NCI-H345 treated with DMSO at 0.1 percent for 48 hours (cell line): ENCODE measurements at regions not wholly inside any gene's neighbourhood (a gene's known extent, or its start where the extent isn't known, plus 50 kb on each side); places are given as distances from the start of the nearest gene placed in this dataset.
"Not testable (repeated sequence)": the region's sequence is repeated elsewhere in the genome, so short reads cannot be mapped to it uniquely, and the experiment has no call there.

Source experiments
- DNase-seq: peaks from one replicate; lab custom pipeline; 2025; ENCODE audit not compliant: unreplicated experiment; lab: John Stamatoyannopoulos, UW

DNA sequence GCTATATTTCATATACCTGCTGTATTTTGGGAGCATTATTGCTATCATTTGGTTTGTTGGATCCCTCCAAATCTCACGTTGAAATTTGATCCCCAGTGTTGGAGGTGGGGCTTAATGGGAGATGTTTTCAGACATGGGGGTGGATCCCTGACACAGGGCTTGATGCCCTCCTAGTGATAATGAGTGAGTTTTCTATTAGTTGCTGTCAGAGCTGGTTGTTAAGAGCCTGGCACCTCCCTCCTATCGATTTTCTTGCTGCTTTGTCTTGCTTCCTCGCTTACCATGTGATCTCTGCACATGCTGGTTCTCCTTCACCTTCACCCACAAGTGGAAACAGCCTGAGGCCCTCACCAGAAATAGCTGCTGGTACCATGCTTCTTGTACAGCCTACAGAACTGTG is 259.9 kb upstream of the STARD13 start:
- DNase-seq, result no peak

DNA sequence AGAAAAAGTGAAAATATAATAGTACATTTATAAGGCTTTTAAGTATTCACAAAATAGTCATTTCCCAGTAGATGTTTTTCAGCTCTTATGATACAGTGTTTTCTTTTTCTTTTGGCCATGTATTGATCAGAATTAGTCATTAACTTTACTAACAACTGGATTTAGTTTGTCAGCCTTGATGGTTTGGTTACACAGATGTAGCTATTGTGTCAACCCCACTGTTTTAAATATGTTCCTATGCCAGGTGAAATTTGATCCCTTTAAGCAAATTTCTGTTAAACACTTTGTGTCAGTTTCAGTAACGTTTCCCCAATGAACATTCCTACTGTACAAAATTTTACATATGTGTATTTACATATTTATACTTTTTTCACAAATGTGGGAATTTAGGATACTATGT is 261.5 kb upstream of the STARD13 start:
- DNase-seq, result no peak

DNA sequence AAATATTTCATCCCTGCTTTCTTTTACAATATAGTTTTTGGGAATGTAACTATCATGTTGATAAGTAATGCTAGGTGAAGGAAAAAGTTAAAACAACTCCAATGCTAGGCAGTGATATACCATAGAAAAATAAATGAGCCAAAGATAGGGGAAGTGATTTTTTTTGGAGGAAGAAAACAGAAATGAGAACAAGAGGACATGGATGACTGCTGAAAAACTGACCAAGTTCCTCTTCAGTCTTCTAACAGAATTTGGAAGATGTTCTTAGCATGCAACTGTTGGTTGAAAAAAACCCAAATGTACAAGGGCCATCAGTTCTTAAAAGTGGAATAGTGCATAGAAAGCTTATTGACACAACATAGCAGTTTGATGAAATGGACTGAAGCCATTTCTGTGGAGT is 262.5 kb upstream of the STARD13 start:
- DNase-seq, result no peak

DNA sequence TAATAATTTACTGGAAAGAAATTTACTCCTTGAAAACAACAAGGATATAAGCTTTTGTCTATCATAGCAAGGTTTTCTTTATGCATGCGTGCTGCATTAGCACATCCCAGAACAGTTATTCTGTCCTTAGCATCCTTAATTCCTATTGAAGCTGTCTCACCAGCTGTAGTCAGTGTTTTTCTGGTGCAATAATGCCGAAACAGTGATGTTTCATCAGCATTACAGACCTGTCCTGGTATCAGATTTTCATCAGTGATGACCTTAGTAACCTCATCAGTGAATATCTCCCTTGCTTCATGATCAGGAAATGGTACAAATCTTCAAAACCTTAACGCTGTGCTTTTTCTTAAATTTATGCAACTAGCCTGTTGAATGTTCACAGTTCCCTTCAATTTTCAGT is 264.7 kb upstream of the STARD13 start:
- DNase-seq, result no peak

DNA sequence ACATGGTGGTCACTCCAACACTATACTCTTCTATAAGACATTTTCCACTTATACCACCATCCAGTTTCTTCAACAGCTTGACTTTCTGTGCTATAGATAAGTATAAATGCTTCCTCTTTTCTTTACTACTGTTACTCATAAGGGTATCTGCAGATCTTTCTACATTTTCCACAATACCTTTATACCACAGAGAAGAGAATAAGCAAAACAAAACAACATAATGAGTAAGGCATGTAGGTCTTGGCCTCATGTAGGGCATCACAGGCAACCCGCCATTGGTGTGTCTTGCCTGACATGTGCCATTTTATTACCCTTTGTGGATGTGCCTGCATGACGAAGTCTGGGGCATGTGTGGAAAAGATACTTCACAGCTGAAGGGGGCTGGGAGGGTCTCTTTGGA is 265.3 kb upstream of the STARD13 start:
- no peak for DNase-seq

DNA sequence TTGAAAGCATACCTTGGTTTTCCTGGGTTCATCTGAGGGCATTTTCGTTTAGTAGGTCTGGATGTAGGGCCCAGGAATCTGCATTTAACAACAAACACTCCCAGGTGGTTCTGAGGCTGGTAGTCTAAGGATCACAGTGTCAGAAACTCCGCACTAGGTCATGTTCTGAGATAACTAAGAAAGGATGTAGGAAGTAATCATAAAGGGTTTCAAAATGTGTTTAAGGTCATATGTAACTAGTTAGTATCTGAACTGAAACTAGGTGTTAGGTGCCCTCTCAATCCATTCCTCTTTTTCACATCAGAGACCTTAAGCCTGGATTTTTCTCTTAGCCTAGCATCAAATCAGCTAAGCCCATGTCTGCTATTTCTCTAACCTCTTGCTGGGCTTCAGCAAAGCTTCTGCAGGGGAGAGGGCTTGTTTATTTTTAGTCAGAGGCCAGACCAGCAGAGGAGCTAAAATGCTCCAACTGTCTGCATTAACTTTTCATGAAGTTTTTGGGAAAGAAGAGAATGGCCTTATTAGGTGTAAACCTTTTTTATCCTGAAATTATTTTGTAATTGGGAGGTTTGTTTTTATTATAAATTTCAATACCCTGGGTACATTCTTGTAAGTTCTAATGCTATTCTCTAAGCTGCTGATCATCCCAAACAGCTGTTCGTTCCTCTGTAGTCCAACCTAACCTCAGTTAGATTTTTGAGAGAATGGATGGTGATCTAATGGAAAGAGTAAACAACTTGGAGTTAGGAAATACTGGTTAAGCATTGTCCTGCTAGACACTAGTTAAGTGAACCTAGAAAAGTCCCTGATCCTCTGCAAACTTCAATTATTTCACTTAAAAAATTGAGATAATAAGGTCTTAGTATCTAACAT is 262.8 kb upstream of the RFC3 start:
- DNase-seq, result no peak

DNA sequence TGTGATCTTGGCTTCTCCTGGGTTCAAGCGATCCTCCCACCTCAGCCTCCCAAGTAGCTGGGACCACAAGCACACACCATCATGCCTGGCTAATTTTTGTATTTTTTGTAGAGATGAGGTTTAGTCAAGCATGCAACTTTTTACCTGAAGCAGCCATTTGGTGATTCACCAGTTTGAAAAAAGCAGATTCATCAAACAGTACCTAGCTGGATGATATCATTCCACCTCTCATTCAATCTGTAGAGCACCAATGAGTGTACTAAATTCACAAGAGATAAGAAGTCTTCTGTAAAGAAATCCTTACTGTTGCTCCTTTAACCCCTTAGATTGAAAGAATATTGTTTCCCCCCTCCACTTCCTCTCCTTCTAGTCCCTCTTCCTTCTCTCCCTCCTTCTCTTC is 261.1 kb upstream of the RFC3 start:
- no peak for DNase-seq

DNA sequence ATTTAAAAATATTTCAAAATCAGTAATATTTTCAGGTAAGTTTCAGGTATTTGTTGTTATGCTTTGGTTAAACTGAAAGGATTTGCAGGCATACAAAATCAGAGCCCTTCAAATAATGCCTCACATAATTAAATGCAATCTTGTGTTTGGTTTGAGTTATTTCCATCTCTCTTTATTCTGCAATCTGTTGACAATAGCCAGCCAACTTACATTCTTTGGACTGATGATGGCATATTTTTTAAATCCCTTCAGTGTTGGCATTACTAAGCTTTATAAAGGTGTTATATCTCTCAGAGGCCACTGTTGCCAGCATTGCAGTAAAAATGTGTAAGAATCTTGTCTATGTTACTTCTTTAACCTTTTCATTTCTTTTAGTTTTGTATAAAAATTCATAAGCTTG is 257.2 kb upstream of the RFC3 start:
- peak; percentile 1 for DNase-seq

DNA sequence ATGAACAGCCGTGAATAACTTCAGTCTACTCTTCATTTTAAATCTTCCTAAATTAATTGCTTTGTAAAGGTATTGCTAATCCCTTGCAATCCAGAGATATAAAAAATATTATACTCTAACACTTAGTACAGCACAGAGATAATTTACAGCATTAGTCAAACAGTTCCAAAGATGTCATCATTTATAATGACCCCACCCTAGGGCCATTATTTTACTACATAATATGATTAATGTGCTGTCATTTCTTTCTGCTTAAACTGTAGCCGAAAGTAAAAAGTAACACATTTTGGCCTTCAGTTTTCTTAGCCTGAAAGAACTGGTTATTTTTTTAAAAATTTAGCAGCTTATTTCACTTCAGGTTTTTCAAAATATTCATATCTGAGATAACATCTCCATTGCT is 256.3 kb upstream of the RFC3 start:
- DNase-seq, result no peak

DNA sequence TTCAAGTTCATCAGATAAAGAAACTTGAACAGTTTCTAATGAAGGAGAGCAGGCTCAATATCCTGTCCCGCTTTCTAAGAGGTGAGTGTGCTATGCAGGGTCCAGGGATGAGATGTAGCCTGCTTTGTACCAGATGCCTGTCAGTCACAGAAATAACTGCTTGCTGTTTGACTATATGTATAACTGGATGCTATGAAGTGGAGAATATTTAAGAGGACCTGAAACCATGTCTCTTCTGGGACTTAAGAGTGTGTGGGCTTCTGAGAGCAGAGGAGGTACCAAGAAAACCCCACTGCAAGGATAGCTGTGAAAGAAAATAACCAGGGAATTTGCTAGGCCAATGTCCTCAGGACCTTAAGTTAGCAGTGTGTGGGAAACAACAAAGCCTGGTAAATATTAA is 246.3 kb upstream of the RFC3 start:
- DNase-seq, result no peak

DNA sequence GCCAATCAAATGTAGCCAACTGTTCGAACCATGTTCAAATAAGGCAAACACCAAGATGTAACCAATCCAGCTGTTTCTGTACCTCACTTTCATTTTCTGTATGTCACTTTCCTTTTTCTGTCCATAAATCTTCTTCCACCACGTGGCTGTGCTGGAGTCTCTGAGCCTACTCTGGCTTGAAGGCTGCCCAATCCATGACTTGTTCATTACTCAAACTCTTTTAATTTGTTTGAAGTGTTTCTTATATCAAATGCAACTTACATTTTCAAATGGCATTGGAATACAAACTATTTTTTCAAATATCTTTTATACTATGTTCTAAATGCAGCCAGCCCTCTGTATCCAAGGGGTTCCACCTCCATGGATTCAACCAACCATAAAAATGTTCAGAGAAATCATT is 245.6 kb upstream of the RFC3 start:
- DNase-seq, result not testable (repeated sequence)

DNA sequence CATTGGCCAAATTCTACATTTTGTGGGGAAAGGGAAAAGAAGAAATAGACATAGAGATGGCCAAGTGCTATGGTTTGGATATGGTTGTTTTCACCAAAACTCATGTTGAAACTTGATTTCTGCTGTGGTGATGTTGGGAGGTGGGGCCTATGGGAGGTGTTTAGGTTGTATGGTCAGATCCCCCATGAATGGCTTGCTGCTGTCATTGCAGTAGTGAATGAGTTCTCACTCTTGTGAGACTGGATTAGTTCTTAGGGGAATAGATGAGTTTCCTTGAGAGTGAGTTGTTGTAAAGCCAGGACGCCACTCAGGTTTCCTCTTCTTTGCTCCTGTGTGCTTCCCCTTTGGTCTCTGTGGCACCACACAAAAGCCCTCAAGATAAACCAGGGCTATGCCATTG is 242.6 kb upstream of the RFC3 start:
- DNase-seq, result no peak

DNA sequence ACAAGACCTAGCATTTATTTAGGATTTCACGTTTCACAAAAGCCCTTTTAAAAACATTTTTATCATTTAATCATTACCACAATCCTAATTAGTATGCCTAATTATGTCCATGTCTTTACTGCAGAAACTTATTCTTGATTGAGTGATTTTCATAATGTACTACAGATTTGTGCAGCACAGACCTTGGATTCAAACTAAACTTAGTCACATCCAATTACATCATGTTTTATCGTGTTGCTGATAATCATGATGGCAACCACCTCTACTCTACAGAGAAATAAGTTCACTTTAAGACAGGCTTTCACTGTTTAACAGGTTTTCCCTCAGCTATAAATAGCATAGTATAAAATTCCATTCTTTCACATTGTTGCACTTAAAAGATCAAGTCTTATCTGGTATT is 240.9 kb upstream of the RFC3 start:
- DNase-seq, result no peak

DNA sequence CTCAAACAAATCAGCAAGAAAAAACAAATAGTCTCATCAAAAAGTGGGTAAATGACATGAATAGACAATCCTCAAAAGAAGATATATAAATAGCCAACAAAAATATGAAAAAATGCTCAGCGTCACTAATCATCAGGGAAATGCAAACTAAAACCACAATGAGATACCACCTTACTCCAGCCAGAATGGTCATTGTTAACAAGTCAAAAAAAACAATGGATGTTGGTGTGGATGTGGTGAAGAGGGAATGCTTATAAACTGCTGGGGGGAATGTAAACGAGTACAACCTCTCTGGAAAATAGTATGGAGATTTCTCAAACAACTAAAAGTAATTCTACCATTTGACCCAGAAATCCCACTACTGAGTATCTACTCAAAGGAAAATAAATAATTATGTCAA is 239.2 kb upstream of the RFC3 start:
- peak; percentile 40 for DNase-seq

DNA sequence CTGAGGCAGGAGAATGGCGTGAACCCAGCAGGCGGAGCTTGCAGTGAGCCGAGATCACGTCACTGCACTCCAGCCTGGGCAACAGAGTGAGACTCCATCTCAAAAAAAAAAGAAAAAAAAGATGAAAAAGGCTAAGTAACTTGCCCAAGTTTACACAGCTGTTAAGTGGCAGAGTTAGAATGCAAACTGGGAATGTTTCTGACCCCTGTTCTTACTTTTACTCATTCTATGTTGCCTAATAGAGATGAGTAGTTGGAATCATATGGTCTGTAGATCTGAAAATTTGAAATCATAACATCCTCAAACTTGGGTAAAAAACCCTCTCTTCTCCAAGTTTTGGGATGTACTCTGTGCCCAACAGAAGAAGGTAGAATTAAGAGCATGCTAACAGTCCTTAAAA is 235.8 kb upstream of the RFC3 start:
- DNase-seq, result no peak

DNA sequence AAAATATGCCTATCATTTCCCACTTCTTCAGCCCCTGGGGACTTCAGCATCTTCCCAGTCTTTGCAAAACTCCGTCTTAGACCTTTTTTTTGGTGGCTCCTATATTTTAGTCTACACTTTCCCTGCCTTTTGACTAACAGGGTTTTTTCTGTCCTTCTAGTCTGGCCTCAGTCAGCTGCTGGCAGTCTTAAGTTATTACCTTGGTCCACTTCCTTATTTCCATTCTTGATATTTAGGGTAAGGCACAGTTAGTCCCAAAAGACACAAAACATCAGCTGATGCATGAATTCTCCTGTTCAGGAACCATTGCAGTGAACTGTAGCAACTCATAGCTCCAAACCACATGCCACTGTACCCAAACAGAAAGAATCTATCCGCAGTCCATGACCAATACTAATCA is 234.6 kb upstream of the RFC3 start:
- DNase-seq, result no peak

DNA sequence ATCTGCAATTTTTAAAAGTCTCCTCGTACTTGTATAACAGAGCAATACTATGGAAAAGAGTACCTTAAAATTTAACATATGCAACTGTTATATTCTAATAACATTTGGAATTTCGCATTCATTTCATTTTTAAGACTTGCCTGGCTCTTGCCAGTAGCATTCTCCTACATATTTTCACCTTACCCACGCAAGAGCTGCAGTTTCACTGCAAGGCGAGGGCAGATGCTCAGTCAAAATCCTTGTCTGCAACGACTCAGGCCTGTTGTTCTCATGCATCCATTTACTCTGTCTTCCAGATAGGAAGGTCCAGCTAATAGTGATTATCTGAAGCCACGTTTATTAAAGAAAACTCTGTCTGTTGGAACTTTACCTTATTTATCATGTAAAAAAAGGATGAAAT is 227.0 kb upstream of the RFC3 start:
- no peak for DNase-seq

DNA sequence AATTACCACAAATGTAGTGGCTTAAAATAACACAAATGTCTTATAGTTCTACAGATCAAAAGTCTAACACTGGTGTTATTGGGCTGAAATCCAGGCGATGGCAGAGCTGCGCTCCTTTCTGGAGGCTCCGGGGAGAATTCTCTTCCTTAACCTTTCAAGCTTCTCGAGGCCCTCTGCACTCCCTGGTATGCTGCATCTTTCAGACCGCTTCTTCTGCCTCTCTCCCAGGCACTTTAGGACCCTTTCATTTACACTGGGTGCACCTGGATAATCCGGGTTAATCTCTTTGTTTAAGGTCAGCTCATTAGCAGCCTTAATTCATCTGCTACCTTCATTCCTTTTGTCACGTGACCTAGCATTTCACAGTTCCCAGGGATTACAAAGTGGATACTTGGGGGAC is 211.3 kb upstream of the RFC3 start:
- DNase-seq, result no peak

DNA sequence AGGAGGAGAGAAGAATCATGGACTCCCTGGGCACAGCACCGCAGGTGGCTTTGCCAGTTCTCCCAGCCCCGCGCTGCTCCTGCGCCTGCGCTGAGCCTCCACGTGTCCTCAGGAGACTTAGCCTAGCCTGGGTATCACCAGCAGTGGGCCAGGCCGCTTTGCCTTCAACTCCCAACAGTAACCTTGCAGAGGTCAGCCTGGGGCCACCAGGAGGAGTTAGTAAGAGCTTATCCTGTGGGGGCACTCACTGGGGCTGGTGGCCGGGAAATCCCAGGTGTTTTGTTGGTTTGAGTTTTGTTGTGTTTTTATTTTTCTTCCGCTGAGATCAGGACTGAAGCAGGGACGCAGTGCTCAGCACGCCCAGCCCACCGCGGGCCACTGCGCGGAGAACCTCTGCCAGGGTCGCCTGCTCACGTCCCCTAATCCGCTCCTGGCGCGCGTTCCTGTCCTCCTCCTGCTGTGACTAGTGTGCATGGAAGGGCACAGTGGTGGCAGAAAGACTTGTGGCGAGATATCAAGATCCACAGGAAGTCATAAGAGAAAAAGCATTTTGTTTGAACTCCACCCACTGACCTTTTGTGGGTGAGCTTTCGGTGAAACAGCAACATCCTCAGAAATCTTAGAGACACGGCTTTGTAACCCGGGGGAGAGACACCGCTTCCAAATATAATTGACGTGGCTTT is 207.4 kb upstream of the RFC3 start:
- DNase-seq, result no peak

DNA sequence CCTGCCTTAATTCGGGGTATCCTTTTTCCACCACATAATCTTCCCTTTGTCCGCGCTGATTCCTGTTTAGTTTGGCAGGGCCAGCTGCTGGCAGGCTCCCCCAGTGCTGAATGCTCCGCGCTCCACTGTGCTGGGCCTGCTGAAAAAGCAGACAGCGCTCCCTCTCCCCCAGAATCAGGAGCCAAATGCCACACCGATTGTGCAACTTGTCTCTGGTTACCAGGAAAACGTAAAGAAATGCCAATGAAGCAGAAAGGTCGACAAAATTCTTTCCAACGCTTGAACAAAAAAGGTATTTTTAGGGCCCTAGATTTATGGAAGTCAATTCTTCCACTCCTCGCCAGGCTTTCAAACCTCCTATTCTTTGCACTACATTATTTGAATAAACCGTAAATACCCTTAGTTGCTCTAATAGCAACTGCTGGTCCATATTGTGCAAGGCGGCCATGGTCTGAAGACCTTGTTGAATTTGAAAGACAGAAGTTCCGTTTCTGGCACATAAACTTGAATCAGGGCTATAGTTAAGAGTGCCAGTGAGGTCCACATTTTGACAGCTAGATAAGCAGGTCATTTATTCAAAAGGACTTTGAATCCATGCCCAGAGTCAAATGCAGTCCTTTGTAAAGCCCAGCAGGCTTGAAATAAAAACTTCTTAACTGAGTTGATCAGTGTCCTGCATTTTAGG is 206.7 kb upstream of the RFC3 start:
- no peak for DNase-seq

DNA sequence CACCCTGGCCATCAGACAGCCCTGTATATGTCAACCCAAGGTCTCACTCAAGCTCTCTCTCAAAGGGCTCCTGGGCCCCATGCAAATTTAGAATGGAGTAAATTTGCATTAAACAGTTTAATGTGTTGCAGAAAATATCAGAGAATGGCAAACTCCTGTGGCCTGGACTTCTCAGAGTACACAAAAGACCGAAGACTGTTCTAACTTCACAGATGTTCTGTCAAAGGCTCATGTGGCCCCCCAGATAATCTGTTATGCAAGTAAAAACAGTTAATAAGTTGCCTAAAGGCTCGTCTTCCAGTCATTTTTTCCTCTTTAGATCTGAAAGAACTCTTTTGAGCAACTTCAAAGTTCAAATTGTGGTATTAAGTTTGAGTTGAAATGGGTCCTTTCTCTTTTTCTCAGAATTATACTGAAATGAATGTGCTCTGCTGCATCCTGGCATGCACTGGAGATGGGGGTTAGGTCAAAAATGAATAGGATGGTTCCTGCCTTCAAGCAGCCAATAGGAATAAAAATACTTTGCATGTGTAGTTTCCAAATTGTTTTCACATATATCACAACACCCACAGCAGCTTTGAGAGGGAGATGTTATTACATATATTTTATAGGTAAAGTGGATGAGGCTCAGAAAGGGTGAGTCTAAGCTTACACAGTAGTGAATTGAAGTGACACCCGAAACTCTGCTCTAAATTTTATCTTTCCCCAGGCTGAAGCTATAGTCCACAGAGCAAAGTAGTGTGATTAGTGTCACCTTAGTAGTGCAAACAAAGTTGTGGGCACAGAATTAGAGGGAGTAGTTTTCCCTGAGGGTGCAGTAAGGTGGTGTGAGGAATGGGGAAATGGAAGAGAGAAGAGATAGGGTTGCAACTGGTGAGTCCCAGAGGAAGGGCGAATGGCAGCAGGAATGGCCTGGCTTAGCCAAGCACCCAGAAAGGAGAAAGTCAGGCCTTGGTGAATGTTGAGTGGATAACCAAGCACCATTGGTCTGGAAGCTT is 205.0 kb upstream of the RFC3 start:
- no peak for DNase-seq
